PC-3 (cell line): ENCODE measurements at regions not wholly inside any gene's neighbourhood (a gene's known extent, or its start where the extent isn't known, plus 50 kb on each side); places are given as distances from the start of the nearest gene placed in this dataset.

Experiments
- ATAC-seq: fragments of 200-7000 bp; cut with Tn5 transposase; 2 replicates; pipeline ENCODE4 v1.9.1; 2020; ENCODE audit warnings: mild to moderate bottlenecking, moderate library complexity
- BruUV-seq: library from RNA; stranded (reverse); fragments of 400-500 nt; replicated peaks from 2 replicates; lab custom pipeline; 2021; lab: Mats Ljungman, UMichigan
- CTCF ChIA-PET: fragments of 300-600 bp; sonication (Branson Sonifier 250); formaldehyde crosslinking; loops from one replicate; lab custom pipeline; 2022; ENCODE audit warnings: antibody characterized with exemption; lab: Charles Lee
- POLR2A ChIA-PET: fragments of 300-600 bp; sonication (Branson Sonifier 250); formaldehyde crosslinking; loops from one replicate; lab custom pipeline; 2022; ENCODE audit warnings: antibody characterized with exemption; ENCODE audit not compliant: unreplicated experiment; lab: Charles Lee
- DNase-seq: peaks from one replicate; pipeline ENCODE4 v3.0.0-alpha.2; 2015
- H2AFZ ChIP-seq: fragments of 300-600 bp; sonication (generic); 2 replicates; pipeline ENCODE4 v1.6.0; 2016; ENCODE audit warnings: antibody characterized with exemption, low read length
- H3F3A ChIP-seq: fragments of 300-600 bp; sonication (generic); one replicate; pipeline ENCODE4 v1.6.0; 2017; ENCODE audit warnings: antibody characterized with exemption, low read length, control low read depth, mild to moderate bottlenecking; ENCODE audit not compliant: unreplicated experiment
- H3K27ac ChIP-seq: fragments of 300-600 bp; sonication (generic); 2 replicates; pipeline ENCODE4 v1.5.1; 2016; ENCODE audit warnings: mild to moderate bottlenecking, low read length
- H3K27me3 ChIP-seq: fragments of 300-600 bp; sonication (generic); 2 replicates; pipeline ENCODE4 v1.6.1; 2016; ENCODE audit warnings: low read length, mixed read lengths
- H3K36me3 ChIP-seq: fragments of 300-600 bp; sonication (generic); 2 replicates; pipeline ENCODE4 v1.6.1; 2016; ENCODE audit warnings: low read depth, mixed run types, low read length, mixed read lengths
- H3K4me1 ChIP-seq: fragments of 300-600 bp; sonication (generic); 2 replicates; pipeline ENCODE4 v1.5.1; 2016; ENCODE audit warnings: low read length; ENCODE audit not compliant: insufficient read depth
- H3K4me2 ChIP-seq: fragments of 300-600 bp; sonication (generic); 2 replicates; pipeline ENCODE4 v1.6.0; 2016; ENCODE audit warnings: low read length
- H3K4me3 ChIP-seq: fragments of 300-600 bp; sonication (generic); 2 replicates; pipeline ENCODE4 v1.5.1; 2016; ENCODE audit warnings: mild to moderate bottlenecking, low read length, mixed read lengths
- H3K79me2 ChIP-seq: fragments of 300-600 bp; sonication (generic); 2 replicates; pipeline ENCODE4 v1.6.1; 2017; ENCODE audit warnings: low read length, mixed read lengths
- H3K9ac ChIP-seq: fragments of 300-600 bp; sonication (generic); 2 replicates; pipeline ENCODE4 v1.6.0; 2016; ENCODE audit warnings: mild to moderate bottlenecking, low read length
- H3K9me2 ChIP-seq: fragments of 300-600 bp; sonication (generic); replicated peaks from 2 replicates; pipeline ENCODE4 v1.6.1; 2016; ENCODE audit warnings: mixed run types, low read length, mixed read lengths
- H3K9me3 ChIP-seq: fragments of 300-600 bp; sonication (generic); 2 replicates; pipeline ENCODE4 v1.6.1; 2016; ENCODE audit warnings: low read length, mixed read lengths
- H4K20me1 ChIP-seq: fragments of 300-600 bp; sonication (generic); 2 replicates; pipeline ENCODE4 v1.6.1; 2016; ENCODE audit warnings: low read length, mixed read lengths
- CTCF ChIP-seq: fragments of 300-600 bp; sonication (generic); conservative IDR thresholded peaks from 2 replicates; pipeline ENCODE4 v1.5.1; 2017; ENCODE audit warnings: antibody characterized with exemption, low read depth, mild to moderate bottlenecking, low read length
- EZH2 ChIP-seq: fragments of 300-600 bp; sonication (generic); IDR thresholded peaks from one replicate; pipeline ENCODE4 v1.6.1; 2017; ENCODE audit warnings: antibody characterized with exemption, mild to moderate bottlenecking, low read length; ENCODE audit not compliant: unreplicated experiment
- EZH2phosphoT487 ChIP-seq: fragments of 300-600 bp; sonication (generic); IDR thresholded peaks from 2 replicates; pipeline ENCODE4 v1.6.1; 2018; ENCODE audit warnings: mild to moderate bottlenecking, antibody characterized with exemption, low read length, borderline replicate concordance
- intact Hi-C: fragments of 100-400 bp; cut with micrococcal nuclease; formaldehyde crosslinking; loops from 2 replicates; pipeline ENCODE4 v1.9.0; 2023

DNA sequence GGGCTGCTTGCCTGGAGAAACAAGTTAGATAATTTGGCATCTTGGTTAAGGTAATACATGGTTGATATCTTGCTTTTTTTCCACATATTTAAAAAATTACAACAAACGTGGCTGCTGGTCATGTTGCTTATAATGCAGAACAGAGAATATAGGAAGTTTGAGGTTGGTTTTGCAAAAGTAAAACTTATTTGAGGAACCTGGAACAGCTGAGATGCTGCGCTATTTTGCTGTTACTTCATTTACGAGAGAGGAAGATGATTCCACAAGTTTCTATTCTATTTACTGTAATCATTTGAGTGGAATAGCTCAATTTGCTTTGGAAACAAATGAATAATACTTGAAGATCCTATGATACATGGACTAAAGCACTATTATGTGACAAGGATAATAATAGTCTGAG lies 118.9 kb downstream of the TMA16 start:
- no TSS peak for BruUV-seq

DNA sequence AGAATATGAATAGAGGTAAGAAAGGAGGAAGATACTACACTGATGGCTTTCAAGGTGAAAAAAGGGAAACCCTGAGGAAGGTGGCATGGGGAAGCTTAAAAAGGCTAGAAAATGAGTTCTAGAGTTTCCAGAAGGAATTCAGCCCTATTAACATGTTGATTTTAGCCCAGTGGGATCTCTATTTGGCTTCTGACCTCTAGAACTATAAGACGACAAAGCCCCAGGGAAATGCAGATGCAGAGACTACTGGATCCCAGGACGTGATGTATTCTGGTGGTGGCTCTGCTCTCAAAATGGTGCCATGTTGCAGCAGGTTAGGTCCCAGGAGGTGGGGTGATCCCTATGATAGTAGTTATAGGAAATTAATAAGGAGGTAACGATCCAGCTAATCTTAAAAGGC lies 120.4 kb downstream of the TMA16 start:
- H3K79me2 ChIP-seq = no peaks in the 10 kb centered on the region
- intact Hi-C loops = no loop called here
- POLR2A ChIA-PET = no interaction called here
- no peaks in the 10 kb centered on the region for H3K36me3 ChIP-seq
- H3K4me3 ChIP-seq = no peak overlapping the region
- no peak overlapping the region for H3K9ac ChIP-seq
- no peak for TF ChIP-seq EZH2phosphoT487
- no peak for TF ChIP-seq EZH2
- no peak for TF ChIP-seq CTCF
- no peak overlapping the region for H3K27ac ChIP-seq
- H2AFZ ChIP-seq = no peak overlapping the region
- H3F3A ChIP-seq = no peaks in the 10 kb centered on the region
- H4K20me1 ChIP-seq = no peaks in the 10 kb centered on the region
- H3K4me1 ChIP-seq = no peaks in the 10 kb centered on the region
- no peaks in the 10 kb centered on the region for H3K27me3 ChIP-seq
- no peak for DNase-seq
- no peaks in the 10 kb centered on the region for H3K9me3 ChIP-seq
- no peak overlapping the region for H3K4me2 ChIP-seq
- H3K9me2 ChIP-seq = no peaks in the 10 kb centered on the region
- no TSS peak for BruUV-seq
- no peak for ATAC-seq
- CTCF ChIA-PET = no interaction called here

More for the DNA sequence above, 118.9 kb downstream of the TMA16 start:
- no peak for TF ChIP-seq EZH2
- no peak for TF ChIP-seq EZH2phosphoT487
- no peak for TF ChIP-seq CTCF
- ATAC-seq (no peak), DNase-seq (no peak)
- H3K9me2 ChIP-seq = no peaks in the 10 kb centered on the region
- no peaks in the 10 kb centered on the region for H3K79me2 ChIP-seq
- CTCF ChIA-PET = no interaction called here
- intact Hi-C loops = no loop called here
- H4K20me1 ChIP-seq = no peaks in the 10 kb centered on the region
- no peaks in the 10 kb centered on the region for H3K4me1 ChIP-seq
- H2AFZ ChIP-seq = no peak overlapping the region
- no peaks in the 10 kb centered on the region for H3K27me3 ChIP-seq
- POLR2A ChIA-PET = no interaction called here
- no peak overlapping the region for H3K9ac ChIP-seq
- H3K4me3 ChIP-seq = no peak overlapping the region
- no peaks in the 10 kb centered on the region for H3K9me3 ChIP-seq
- no peaks in the 10 kb centered on the region for H3K36me3 ChIP-seq
- H3F3A ChIP-seq = no peaks in the 10 kb centered on the region
- no peak overlapping the region for H3K4me2 ChIP-seq
- no peak overlapping the region for H3K27ac ChIP-seq

GRCh38 chr4:163618845-163619244 lies 124.4 kb downstream of the TMA16 start:
- Histone ChIP-seq H3K9me2 (no peaks in the 10 kb centered on the region), H2AFZ (no peak overlapping the region), H3K9me3 (no peaks in the 10 kb centered on the region), H3K79me2 (no peaks in the 10 kb centered on the region), H3K9ac (no peak overlapping the region), H3F3A (no peaks in the 10 kb centered on the region), H3K4me1 (no peaks in the 10 kb centered on the region), H4K20me1 (no peaks in the 10 kb centered on the region), H3K27ac (no peak overlapping the region), H3K4me2 (no peak overlapping the region), H3K27me3 (no peaks in the 10 kb centered on the region), H3K36me3 (no peaks in the 10 kb centered on the region), H3K4me3 (no peak overlapping the region)
- TF ChIP-seq EZH2 (no peak), EZH2phosphoT487 (no peak), CTCF (no peak)
- ATAC-seq = no peak
- intact Hi-C loops = no loop called here
- no TSS peak for BruUV-seq
- ChIA-PET CTCF (no interaction called here), POLR2A (no interaction called here)
- no peak for DNase-seq
